ENCODE measurements at regions not wholly inside any gene's neighbourhood (a gene's known extent, or its start where the extent isn't known, plus 50 kb on each side); places are given as distances from the start of the nearest gene placed in this dataset.

GRCh38 chr12:126651133-126651532, 1585.9 kb downstream of the AACS start:
- H3K9me2 ChIP-seq (replicated peaks; ENCODE audit: low read length): no peaks in the 10 kb centered on the region
- DNase-seq (no peak), ATAC-seq (no peak)
- ChIA-PET POLR2A (ENCODE audit: unreplicated experiment) (no interaction called here), CTCF (no interaction called here)
- no peak overlapping the region for H3K4me2 ChIP-seq (ENCODE audit: low read length)
- H3K27ac ChIP-seq (ENCODE audit: low read length): no peak overlapping the region
- H3K9ac ChIP-seq (ENCODE audit: low read length): no peak overlapping the region
- TF ChIP-seq CTCF (conservative IDR thresholded peaks at IDR 0.05; ENCODE audit: low read depth, low read length) (no peak), EZH2phosphoT487 (IDR thresholded peaks at IDR 0.05; ENCODE audit: borderline replicate concordance, low read length) (no peak), EZH2 (IDR thresholded peaks at IDR 0.05; ENCODE audit: low read length, unreplicated experiment) (no peak)
- H3K4me3 ChIP-seq (ENCODE audit: low read length): no peak overlapping the region
- intact Hi-C loops (cut with micrococcal nuclease): no loop called here
- H2AFZ ChIP-seq (ENCODE audit: low read length): no peak overlapping the region
- no peaks in the 10 kb centered on the region for H3K4me1 ChIP-seq (ENCODE audit: insufficient read depth, low read length)
- H3K27me3 ChIP-seq (ENCODE audit: low read length): peaks cover 53% of the 10 kb centered on the region
- H3K79me2 ChIP-seq (ENCODE audit: low read length): no peaks in the 10 kb centered on the region
- 0 out of 2 replicates have a peak, but pooled peaks cover 4% of the 10 kb centered on the region for H3K9me3 ChIP-seq (ENCODE audit: low read length)
- no TSS peak for BruUV-seq (replicated peaks)
- no peaks in the 10 kb centered on the region for H3F3A ChIP-seq (ENCODE audit: low read length, unreplicated experiment)
- H4K20me1 ChIP-seq (ENCODE audit: low read length): no peaks in the 10 kb centered on the region
- no peaks in the 10 kb centered on the region for H3K36me3 ChIP-seq (ENCODE audit: low read depth, low read length)

DNA sequence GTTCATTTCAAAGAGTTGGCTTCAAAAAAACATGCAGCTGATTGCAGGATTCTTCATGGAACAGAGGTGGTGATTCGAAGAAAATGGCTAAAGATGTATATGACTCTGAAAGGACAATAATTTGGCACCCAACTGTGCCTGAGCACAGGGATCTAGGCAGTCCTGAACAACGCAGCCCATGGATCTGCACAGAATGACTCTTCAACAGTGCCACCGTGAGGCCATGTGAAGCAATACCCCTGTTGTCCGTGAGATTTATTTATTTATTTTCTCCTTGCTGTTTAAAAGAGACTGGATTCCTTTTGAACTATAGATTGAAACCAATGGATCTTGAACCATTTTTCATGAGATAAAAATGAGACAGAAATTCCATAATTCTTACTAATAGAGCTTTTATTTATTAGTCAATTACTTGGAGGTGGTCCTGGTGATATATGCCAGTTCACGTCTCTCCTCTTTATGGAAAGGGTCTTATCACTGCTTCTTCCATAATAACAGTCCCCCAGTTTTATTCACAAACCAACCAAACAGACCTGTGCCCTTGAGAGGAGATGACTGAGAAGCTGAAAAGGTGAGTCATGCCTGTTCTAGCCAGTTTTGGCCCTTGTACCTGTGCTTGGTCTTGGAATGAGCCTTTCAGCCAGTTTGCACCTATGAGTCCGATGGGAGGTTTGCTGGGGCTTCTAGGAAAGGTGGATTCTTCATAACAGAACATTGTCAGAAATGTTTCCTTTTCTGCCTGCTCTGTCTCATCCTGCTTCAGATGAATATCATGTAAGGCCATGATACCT, 1598.3 kb downstream of the AACS start:
- H3K9me2 ChIP-seq (replicated peaks; ENCODE audit: low read length): no peaks in the 10 kb centered on the region
- H3F3A ChIP-seq (ENCODE audit: low read length, unreplicated experiment): no peaks in the 10 kb centered on the region
- POLR2A ChIA-PET (ENCODE audit: unreplicated experiment): no interaction called here
- H3K4me3 ChIP-seq (ENCODE audit: low read length): no peak overlapping the region
- no peak overlapping the region for H3K4me2 ChIP-seq (ENCODE audit: low read length)
- CTCF ChIA-PET: no interaction called here
- DNase-seq (peak; percentile 35), ATAC-seq (no peak)
- H3K36me3 ChIP-seq (ENCODE audit: low read depth, low read length): no peaks in the 10 kb centered on the region
- H3K27ac ChIP-seq (ENCODE audit: low read length): no peak overlapping the region
- no peak overlapping the region for H3K9ac ChIP-seq (ENCODE audit: low read length)
- TF ChIP-seq CTCF (conservative IDR thresholded peaks at IDR 0.05; ENCODE audit: low read depth, low read length): peak; percentile 68
- no peak for TF ChIP-seq EZH2phosphoT487 (IDR thresholded peaks at IDR 0.05; ENCODE audit: borderline replicate concordance, low read length)
- TF ChIP-seq EZH2 (IDR thresholded peaks at IDR 0.05; ENCODE audit: low read length, unreplicated experiment): no peak
- H3K4me1 ChIP-seq (ENCODE audit: insufficient read depth, low read length): peaks cover 14% of the 10 kb centered on the region
- peaks cover 6% of the 10 kb centered on the region; the same call in 1 of the 2 replicates for H3K27me3 ChIP-seq (ENCODE audit: low read length)
- H4K20me1 ChIP-seq (ENCODE audit: low read length): no peaks in the 10 kb centered on the region
- H3K79me2 ChIP-seq (ENCODE audit: low read length): no peaks in the 10 kb centered on the region
- BruUV-seq (replicated peaks): no TSS peak
- H3K9me3 ChIP-seq (ENCODE audit: low read length): peaks cover 6% of the 10 kb centered on the region; the same call in 1 of the 2 replicates
- intact Hi-C loops (cut with micrococcal nuclease): no loop called here
- H2AFZ ChIP-seq (ENCODE audit: low read length): no peak overlapping the region

DNA sequence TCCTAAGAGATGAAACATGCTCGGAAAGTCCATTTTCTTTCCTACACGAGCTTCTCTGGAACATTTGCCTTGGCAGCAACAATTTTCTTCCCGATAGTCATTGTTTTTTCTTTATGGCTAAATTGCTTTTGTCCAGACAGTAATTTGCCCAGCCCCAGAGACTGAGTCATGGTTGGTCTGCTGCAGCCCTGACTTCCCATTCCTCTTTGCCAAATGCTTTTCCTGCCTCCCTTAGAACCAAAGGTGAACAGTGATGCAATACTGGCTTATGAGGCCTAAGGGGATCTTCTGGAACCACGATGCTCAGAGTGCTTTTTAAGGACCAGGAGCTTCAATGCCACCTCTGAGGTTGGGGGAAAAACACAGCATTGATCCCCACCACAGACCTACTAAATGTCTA, 1599.6 kb upstream of the TMEM132C start:
- CTCF ChIA-PET: no interaction called here

More for the DNA sequence above, 1599.6 kb upstream of the TMEM132C start:
- TF ChIP-seq EZH2phosphoT487 (IDR thresholded peaks at IDR 0.05; ENCODE audit: borderline replicate concordance, low read length): no peak
- TF ChIP-seq EZH2 (IDR thresholded peaks at IDR 0.05; ENCODE audit: low read length, unreplicated experiment): no peak
- no peak for TF ChIP-seq CTCF (conservative IDR thresholded peaks at IDR 0.05; ENCODE audit: low read depth, low read length)
- ATAC-seq (no peak), DNase-seq (peak; percentile 78)
- H3F3A ChIP-seq (ENCODE audit: low read length, unreplicated experiment): no peaks in the 10 kb centered on the region
- H3K79me2 ChIP-seq (ENCODE audit: low read length): no peaks in the 10 kb centered on the region
- H3K27me3 ChIP-seq (ENCODE audit: low read length): no peaks in the 10 kb centered on the region
- intact Hi-C loops (cut with micrococcal nuclease): no loop called here
- no peak overlapping the region for H3K9ac ChIP-seq (ENCODE audit: low read length)
- POLR2A ChIA-PET (ENCODE audit: unreplicated experiment): no interaction called here
- H3K4me2 ChIP-seq (ENCODE audit: low read length): peak overlapping the region; percentile 10; the same call in 1 of the 2 replicates
- H3K4me3 ChIP-seq (ENCODE audit: low read length): no peak overlapping the region
- H2AFZ ChIP-seq (ENCODE audit: low read length): no peak overlapping the region
- no peaks in the 10 kb centered on the region for H3K9me2 ChIP-seq (replicated peaks; ENCODE audit: low read length)
- no peaks in the 10 kb centered on the region for H3K36me3 ChIP-seq (ENCODE audit: low read depth, low read length)
- no peaks in the 10 kb centered on the region for H4K20me1 ChIP-seq (ENCODE audit: low read length)
- H3K4me1 ChIP-seq (ENCODE audit: insufficient read depth, low read length): peaks cover 25% of the 10 kb centered on the region
- peaks cover 6% of the 10 kb centered on the region; the same call in 1 of the 2 replicates for H3K9me3 ChIP-seq (ENCODE audit: low read length)
- H3K27ac ChIP-seq (ENCODE audit: low read length): 0 out of 2 replicates have a peak overlapping the region, but pooled peaks have one; percentile 25
- no TSS peak for BruUV-seq (replicated peaks)

Data from PC-3 (cell line).